LNCAP (cell line): ENCODE measurements at regions not wholly inside any gene's neighbourhood (a gene's known extent, or its start where the extent isn't known, plus 50 kb on each side); places are given as distances from the start of the nearest gene placed in this dataset.

Source experiments
- TF ChIP-seq, protein P1 (sequence below): fragments of 450-650 bp; IDR thresholded peaks from 2 replicates; pipeline ENCODE4 v1.5.1; 2017; ENCODE audit warnings: mild to moderate bottlenecking

DNA sequence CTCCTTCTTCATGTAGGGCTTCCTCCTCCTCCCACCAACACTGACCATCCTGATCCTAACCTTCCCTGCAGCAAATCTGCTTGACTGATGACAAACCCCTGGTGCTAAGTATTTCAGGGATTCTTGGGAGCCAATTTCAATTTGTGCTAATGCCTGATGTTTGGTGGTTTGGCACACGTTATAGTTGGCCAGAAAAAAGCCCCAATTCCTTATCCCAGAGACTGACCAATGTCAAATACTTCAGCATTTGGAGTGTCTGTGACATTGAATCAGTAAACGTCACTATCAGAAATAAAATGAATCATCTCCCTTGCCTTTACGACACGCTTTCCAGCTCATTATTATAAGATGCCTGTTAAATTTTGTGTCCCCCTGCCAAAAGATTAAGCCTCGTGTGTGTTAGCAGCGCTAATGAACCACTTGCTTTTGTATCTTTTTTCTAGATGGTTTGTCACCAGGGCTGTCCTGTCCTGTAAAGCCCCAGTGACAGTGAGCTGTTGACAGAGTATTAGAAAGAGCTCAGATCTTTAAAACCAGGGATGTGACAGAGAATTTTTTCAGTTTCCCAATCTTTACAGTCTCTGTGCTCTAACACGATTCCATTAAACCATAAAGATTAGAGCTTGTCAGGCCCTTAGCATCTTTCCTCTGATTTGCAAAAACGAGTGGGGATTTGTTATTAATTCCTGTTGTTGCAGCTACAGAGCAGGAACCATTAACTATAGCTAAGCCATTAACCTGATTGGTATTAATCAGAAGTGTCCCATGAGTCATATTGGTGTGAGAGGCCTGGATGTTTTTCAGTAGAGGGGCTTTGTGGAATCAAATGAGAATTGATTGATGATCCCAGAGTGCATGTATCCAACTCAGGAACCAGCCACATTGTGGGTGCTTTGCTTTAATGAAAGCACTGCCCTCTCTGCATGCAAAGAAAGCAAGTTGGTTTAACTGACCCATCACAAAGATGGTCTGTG lies 665.1 kb upstream of the PLXNA2 start:
- TF ChIP-seq, protein P1, sequence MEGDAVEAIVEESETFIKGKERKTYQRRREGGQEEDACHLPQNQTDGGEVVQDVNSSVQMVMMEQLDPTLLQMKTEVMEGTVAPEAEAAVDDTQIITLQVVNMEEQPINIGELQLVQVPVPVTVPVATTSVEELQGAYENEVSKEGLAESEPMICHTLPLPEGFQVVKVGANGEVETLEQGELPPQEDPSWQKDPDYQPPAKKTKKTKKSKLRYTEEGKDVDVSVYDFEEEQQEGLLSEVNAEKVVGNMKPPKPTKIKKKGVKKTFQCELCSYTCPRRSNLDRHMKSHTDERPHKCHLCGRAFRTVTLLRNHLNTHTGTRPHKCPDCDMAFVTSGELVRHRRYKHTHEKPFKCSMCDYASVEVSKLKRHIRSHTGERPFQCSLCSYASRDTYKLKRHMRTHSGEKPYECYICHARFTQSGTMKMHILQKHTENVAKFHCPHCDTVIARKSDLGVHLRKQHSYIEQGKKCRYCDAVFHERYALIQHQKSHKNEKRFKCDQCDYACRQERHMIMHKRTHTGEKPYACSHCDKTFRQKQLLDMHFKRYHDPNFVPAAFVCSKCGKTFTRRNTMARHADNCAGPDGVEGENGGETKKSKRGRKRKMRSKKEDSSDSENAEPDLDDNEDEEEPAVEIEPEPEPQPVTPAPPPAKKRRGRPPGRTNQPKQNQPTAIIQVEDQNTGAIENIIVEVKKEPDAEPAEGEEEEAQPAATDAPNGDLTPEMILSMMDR, result no peak

DNA sequence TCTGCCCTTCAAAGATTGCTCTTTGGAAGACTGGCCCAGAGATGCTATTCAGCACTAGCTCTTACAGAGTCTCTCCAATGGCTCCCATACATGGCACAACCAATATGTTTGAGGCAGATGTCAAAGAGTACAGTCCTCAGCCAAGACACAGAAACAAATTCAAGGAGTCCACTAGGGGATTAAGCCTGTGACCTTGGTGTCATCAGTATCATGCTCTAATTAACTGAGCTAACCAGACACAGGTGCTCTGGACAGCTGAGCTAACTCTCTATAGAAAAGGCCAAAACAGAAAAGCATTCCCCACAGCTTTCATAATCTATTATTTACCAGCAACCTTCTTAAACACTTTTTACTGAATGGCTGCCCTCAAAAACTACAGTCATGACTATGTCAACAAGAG lies 666.0 kb upstream of the PLXNA2 start:
- TF ChIP-seq, protein P1, result no peak

DNA sequence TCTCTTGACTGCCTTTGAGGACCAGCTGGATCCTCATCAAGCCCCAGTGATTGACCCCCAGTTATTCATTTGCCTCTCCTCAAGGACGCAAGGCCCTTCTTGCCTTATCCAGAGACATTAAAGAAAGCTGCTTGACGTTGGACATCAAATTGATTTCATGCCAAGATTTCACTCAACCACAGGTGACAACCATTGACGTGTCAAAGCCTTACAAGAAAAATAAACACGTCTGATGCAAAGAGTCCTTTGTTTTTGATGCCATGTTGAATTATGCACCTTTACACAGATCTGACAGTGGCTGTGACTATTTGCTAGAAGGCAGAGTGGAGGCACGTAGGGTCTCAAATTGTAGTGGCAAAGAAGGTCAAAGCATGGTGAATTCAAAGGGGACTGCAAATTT lies 666.2 kb upstream of the CAMK1G start:
- TF ChIP-seq, protein P1, result no peak

DNA sequence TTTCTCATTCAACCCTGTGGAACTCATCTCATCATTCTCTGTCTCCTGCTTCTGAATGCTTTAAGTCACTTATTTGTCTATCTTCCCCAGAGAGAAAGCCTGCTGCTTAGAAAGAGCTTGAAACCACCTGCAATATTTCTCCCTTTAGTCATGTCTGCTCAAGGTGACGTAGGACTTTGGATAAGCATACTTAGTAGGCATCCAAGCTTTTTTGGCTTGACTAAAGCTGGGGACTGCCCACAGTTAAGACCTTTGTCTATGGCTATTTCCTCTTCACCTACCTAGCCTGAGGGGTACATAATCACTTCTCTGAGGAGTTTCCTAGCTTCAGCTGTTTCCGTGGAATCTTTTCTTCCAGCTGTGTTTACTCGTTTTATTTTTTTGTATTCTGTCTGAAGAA lies 665.8 kb upstream of the CAMK1G start:
- TF ChIP-seq, protein P1, result no peak

DNA sequence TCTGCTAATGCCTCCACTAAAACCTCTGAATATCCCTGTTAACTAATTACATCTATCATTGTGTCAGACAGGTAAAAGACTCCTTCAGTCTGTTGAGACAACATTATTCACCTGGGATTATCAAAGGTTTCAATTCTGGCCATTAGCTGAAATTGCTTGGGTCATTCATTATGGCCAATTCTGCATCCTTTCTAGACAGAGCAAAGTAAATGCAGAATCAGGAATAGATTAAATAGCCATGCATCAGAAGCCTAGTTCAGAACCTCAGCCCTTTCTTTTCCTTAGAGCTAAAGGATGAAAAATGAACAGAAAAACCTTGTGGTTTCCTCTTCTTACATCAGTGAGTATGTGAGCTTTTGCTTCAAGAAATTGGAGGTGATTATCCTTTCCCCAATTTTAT lies 665.4 kb upstream of the CAMK1G start:
- TF ChIP-seq, protein P1, result no peak

DNA sequence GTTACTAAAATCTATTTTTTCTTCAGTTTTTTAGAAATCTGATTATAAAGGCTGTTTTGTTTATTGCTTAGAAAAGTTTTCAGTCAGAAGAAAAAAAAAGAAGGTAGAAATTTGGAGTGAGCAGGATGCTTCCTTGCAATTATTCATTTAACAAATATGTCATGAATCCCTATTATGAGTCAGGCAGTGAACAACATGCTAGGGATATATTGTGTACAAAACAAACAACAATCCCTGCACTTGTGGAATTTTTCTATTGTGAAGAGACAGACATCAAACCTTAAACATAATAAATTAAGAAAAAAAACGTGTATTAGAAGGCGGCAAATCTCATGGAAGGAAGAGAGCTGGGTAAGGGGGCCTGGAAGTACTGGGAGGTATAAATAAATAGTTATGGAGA lies 664.1 kb upstream of the CAMK1G start:
- TF ChIP-seq, protein P1, result no peak

DNA sequence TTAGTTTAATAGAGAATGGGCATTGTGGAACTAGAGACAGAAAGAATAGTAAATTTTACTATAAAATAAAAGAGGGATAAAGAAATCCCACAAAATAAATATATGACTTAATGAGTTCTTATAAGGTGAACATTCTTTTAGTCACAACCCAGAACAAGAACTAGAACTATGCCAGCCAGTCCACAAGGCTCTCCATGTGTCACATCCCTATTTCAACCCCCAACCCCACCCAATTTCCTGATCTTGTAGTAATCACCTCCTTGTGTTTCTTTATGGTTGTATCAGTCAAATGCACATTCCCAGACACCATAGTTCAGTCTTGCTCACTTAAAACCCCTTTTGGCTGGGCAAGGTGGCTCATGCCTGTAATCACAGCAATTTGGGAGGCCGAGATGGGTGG lies 662.3 kb upstream of the CAMK1G start:
- TF ChIP-seq, protein P1, result no peak
